Adipocyte (in vitro differentiated cells): ENCODE measurements at regions not wholly inside any gene's neighbourhood (a gene's known extent, or its start where the extent isn't known, plus 50 kb on each side); places are given as distances from the start of the nearest gene placed in this dataset.
A peak's percentile ranks its signal among the peaks of the same experiment; 100 is the strongest.

Experiments used
- DNase-seq: peaks from one replicate; pipeline ENCODE4 v3.0.0-alpha.2; 2015; ENCODE audit warnings: low read depth
- H3K27me3 ChIP-seq: replicated peaks from 2 replicates; pipeline ENCODE4 v1.7.0; 2013; ENCODE audit warnings: mild to moderate bottlenecking, low read length, moderate library complexity; ENCODE audit not compliant: control insufficient read depth, insufficient read depth
- H3K36me3 ChIP-seq: 2 replicates; pipeline ENCODE4 v1.7.0; 2013; ENCODE audit warnings: low read length, mild to moderate bottlenecking, moderate library complexity; ENCODE audit not compliant: control insufficient read depth, insufficient read depth, severe bottlenecking
- H3K4me1 ChIP-seq: 2 replicates; pipeline ENCODE4 v1.7.0; 2013; ENCODE audit warnings: mild to moderate bottlenecking, low read length, moderate library complexity; ENCODE audit not compliant: control insufficient read depth, insufficient read depth
- H3K4me3 ChIP-seq: 2 replicates; pipeline ENCODE4 v1.7.0; 2013; ENCODE audit warnings: mild to moderate bottlenecking, low read length, moderate library complexity
- H3K9ac ChIP-seq: 2 replicates; pipeline ENCODE4 v1.7.0; 2013; ENCODE audit warnings: mild to moderate bottlenecking, low read length, moderate library complexity
- H3K9me3 ChIP-seq: 2 replicates; pipeline ENCODE4 v1.7.0; 2013; ENCODE audit warnings: mild to moderate bottlenecking, low read length, moderate library complexity; ENCODE audit not compliant: control insufficient read depth

DNA sequence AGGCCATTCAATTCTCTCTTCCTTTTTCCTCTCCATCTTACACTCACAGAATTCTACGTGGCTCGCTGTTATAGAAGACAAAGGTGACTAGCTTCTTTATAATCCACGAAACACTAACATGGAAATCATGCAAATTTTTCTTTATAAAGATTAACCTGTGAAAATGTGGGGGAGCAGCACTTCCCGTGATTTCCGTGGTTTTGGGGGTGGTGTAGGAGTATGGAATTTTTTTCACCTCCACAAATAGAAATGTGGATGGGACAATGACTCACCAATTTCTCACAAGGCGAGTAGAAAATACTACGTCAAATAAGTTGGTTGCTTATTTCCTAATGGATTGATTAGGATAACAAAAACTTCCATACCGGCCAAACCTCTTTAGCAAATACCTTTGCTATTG is 719.2 kb upstream of the TENM3 start:
- Histone ChIP-seq H3K27me3 (no peaks in the 10 kb centered on the region), H3K9me3 (no peaks in the 10 kb centered on the region)
- DNase-seq: no peak

DNA sequence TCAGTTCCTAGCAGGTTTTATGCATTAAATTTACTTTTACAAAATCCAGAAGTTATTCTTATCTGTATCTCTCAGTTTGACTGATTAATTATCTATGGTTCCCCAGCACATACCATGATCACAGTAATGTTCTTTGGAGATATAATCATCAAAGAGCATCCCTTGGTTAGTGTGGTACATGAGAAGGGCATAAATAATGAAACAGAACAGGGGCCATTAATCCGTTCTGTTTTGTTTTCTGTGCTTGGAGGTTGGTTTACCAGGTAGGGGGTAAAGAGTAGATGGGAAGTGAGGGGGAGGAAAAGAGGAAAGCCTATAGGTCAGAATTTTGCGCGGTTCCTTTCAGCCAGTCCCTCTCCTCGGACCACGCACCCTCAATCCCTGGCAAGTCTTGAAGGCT is 718.7 kb upstream of the TENM3 start:
- Histone ChIP-seq H3K9ac (no peak overlapping the region), H3K36me3 (no peaks in the 10 kb centered on the region), H3K9me3 (no peaks in the 10 kb centered on the region), H3K27me3 (no peaks in the 10 kb centered on the region), H3K4me3 (no peak overlapping the region), H3K4me1 (no peaks in the 10 kb centered on the region)
- no peak for DNase-seq

More for the DNA sequence above, 719.2 kb upstream of the TENM3 start:
- Histone ChIP-seq H3K4me3 (no peak overlapping the region), H3K9ac (no peak overlapping the region), H3K4me1 (no peaks in the 10 kb centered on the region), H3K36me3 (no peaks in the 10 kb centered on the region)

DNA sequence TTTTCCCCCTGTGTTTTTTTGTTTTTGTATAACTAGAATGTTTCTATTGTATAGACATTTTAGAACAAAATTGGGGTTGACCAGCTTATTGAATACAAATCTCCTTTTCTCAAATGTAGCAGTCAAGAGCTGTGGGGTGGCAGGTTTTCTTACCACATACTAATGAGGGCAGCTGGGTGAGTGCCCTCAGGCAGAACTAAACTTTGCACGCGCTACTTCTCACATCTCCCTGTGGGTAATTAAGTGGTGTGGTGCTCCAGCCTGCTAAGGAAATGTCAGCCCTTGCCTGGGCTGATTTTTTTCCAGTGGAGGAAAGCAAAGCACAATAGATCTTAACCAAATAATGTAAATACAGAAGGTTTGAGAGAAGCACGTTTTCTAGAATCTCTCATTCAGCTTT is 717.6 kb upstream of the TENM3 start:
- Histone ChIP-seq H3K9ac (no peak overlapping the region), H3K9me3 (no peaks in the 10 kb centered on the region), H3K4me3 (no peak overlapping the region), H3K27me3 (no peaks in the 10 kb centered on the region), H3K36me3 (no peaks in the 10 kb centered on the region), H3K4me1 (no peaks in the 10 kb centered on the region)
- no peak for DNase-seq

GRCh38 chr4:181528570-181529184 is 714.5 kb upstream of the TENM3 start:
- Histone ChIP-seq H3K4me1 (no peaks in the 10 kb centered on the region), H3K4me3 (no peak overlapping the region), H3K36me3 (no peaks in the 10 kb centered on the region), H3K9ac (no peak overlapping the region), H3K27me3 (no peaks in the 10 kb centered on the region), H3K9me3 (no peaks in the 10 kb centered on the region)
- peak; percentile 88 for DNase-seq

GRCh38 chr4:181529537-181529936 is 713.7 kb upstream of the TENM3 start:
- no peaks in the 10 kb centered on the region for H3K27me3 ChIP-seq
- H3K4me3 ChIP-seq: no peak overlapping the region
- H3K9me3 ChIP-seq: no peaks in the 10 kb centered on the region
- no peaks in the 10 kb centered on the region for H3K4me1 ChIP-seq
- DNase-seq: no peak
- no peaks in the 10 kb centered on the region for H3K36me3 ChIP-seq
- no peak overlapping the region for H3K9ac ChIP-seq

DNA sequence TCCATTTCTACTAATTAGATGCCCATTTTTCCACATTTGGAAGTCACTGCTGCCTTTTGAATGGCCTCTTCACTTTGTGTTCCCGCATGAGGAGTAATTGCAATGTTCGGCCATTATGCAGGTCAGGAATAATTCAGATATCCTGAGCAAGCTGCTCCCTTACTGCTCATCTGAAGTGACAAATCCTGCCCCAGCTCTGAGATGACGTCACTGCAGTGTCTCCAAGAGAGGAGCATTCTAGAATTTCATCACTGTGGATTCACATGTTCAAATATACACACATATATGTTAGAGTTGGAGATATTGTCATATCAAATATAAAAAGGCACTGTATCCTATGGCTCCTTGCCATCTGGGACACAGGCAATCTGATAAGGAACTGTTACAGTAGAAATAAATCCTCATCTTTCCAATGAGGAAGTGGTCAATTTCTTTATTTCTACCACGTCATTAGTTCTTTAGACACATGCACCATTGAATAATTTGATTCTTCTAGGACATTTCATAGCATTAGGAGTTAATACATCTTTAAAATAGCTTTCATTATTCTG is 706.9 kb upstream of the TENM3 start:
- no peaks in the 10 kb centered on the region for H3K9me3 ChIP-seq
- H3K4me1 ChIP-seq: no peaks in the 10 kb centered on the region
- no peak for DNase-seq

DNA sequence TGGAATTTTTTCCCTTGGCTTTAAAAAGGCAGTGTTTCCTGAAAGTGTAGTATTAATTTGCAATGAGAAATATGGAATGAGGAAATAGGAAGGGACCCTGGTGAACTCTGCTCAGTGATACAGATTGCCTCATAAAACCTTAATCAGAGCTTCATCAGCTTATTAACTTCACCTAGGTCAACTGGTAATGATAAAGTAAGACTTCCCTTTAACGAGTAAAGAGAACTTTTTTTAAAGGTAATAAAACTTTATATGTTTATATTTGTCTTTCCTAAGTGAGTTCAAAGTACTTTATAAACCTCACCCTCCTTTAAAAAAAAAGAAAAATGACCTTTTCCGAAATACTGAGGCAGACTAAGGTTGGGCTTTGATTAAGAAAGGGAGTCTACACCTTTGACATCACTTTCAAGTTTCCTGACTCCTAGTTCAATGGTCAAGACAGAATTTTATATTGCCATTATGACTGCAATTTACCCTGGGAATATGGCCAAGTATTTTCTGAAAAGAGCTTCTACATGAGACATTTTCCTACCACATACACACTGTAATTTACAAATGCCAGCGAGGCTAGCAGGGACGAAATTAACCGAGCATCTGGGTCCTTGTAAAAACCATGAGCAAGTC is 706.3 kb upstream of the TENM3 start:
- Histone ChIP-seq H3K4me3 (no peak overlapping the region), H3K9ac (no peak overlapping the region)

More for the DNA sequence above, 706.9 kb upstream of the TENM3 start:
- H3K4me3 ChIP-seq: no peak overlapping the region
- no peaks in the 10 kb centered on the region for H3K36me3 ChIP-seq
- no peaks in the 10 kb centered on the region for H3K27me3 ChIP-seq
- no peak overlapping the region for H3K9ac ChIP-seq

DNA sequence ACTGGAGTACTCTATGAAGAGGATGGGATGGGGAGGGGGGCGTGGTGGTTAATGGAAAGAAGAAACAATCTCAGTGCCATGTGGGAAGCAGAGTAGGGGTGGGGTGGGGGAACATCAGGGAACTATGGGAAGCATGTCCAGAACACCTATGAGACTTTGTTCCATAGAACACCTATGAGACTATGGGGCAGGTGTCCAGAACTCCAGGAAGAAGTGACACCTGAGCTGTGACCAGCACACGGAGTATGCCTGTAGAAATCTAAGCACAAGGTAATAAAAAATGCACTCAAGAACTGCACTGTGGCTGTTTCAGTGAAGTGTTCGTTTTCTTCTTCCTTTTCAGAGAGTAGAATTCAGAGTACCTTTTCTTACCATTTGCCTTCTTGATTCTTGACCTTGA is 704.8 kb upstream of the TENM3 start:
- no peak overlapping the region for H3K9ac ChIP-seq
- H3K27me3 ChIP-seq: no peaks in the 10 kb centered on the region
- DNase-seq: no peak
- H3K4me3 ChIP-seq: no peak overlapping the region
- H3K9me3 ChIP-seq: no peaks in the 10 kb centered on the region
- no peaks in the 10 kb centered on the region for H3K4me1 ChIP-seq
- H3K36me3 ChIP-seq: no peaks in the 10 kb centered on the region

More for the DNA sequence above, 706.3 kb upstream of the TENM3 start:
- H3K9me3 ChIP-seq: no peaks in the 10 kb centered on the region
- no peaks in the 10 kb centered on the region for H3K27me3 ChIP-seq
- no peak for DNase-seq
- H3K4me1 ChIP-seq: no peaks in the 10 kb centered on the region
- H3K36me3 ChIP-seq: no peaks in the 10 kb centered on the region

DNA sequence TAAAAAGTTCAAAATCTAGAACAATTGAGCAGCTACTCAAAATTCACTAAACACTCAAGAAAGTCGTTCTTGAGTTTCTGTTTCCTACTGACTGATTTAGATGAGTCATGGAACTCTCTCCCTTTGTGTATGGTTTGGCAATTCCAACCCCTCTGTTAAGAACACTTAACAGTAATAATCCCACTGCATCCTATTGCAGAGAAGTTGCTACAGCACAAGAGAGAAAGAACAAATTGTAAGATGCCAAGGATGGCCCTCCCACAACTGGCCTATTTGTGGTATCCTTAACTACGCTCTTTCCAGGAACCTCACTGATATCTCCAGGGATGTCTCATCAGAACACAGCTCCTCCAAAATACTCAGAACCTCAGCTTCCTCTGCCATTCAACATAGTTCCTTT is 701.8 kb upstream of the TENM3 start:
- Histone ChIP-seq H3K27me3 (no peaks in the 10 kb centered on the region), H3K4me1 (no peaks in the 10 kb centered on the region), H3K36me3 (no peaks in the 10 kb centered on the region), H3K4me3 (no peak overlapping the region), H3K9me3 (no peaks in the 10 kb centered on the region), H3K9ac (no peak overlapping the region)
- no peak for DNase-seq

GRCh38 chr4:181548873-181549575 is 694.2 kb upstream of the TENM3 start:
- H3K9ac ChIP-seq: no peak overlapping the region
- no peaks in the 10 kb centered on the region for H3K27me3 ChIP-seq
- peak; percentile 19 for DNase-seq
- H3K4me1 ChIP-seq: no peaks in the 10 kb centered on the region
- H3K4me3 ChIP-seq: no peak overlapping the region
- H3K36me3 ChIP-seq: no peaks in the 10 kb centered on the region
- no peaks in the 10 kb centered on the region for H3K9me3 ChIP-seq

DNA sequence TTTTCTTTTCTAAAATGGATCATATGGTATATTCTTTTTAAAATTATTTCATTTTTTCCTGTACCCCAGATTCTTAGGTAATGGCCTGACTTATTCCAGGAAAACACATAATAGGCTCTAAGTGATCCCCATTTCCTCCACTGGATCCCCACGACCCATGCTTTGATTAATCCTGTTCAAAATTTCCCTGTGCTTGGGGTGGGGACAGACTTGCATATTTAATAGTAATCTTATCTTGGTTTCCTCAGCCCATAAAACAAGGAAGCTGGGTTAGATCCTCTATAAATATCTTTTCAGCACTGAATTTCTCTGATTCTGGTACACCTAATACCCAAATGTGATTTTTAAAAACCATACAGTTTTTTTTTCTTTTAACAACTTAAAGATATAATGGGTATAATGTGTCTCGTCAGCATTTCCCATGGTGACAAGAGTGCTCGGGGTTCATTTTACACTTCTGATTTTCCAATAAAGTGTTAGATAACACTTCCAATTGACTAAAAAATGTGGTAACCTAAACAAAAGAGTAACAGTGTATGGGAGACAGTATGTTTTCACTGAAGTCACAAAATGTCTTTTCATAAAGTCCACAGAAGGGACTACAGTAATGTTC is 693.5 kb upstream of the TENM3 start:
- Histone ChIP-seq H3K4me3 (no peak overlapping the region), H3K36me3 (no peaks in the 10 kb centered on the region), H3K9me3 (no peaks in the 10 kb centered on the region), H3K9ac (no peak overlapping the region), H3K4me1 (no peaks in the 10 kb centered on the region), H3K27me3 (no peaks in the 10 kb centered on the region)
- DNase-seq: no peak
